ENCODE measurements at regions not wholly inside any gene's neighbourhood (a gene's known extent, or its start where the extent isn't known, plus 50 kb on each side); places are given as distances from the start of the nearest gene placed in this dataset.

GRCh38 chr7:10210000-10210399 is 763.7 kb upstream of the PHF14 start:
- no peak for DNase-seq

GRCh38 chr7:10211016-10211415 is 762.7 kb upstream of the PHF14 start:
- DNase-seq = no peak

GRCh38 chr7:10211861-10212260 is 761.8 kb upstream of the PHF14 start:
- DNase-seq = no peak

- DNase-seq = no peak
Measured at GRCh38 chr7:10212649-10213048, 761.0 kb upstream of the PHF14 start.

- no peak for DNase-seq
Measured at GRCh38 chr7:10216462-10216861, 757.2 kb upstream of the PHF14 start.

GRCh38 chr7:10221084-10221483 is 752.6 kb upstream of the PHF14 start:
- no peak for DNase-seq

GRCh38 chr7:10222976-10223375 is 750.7 kb upstream of the PHF14 start:
- DNase-seq = no peak

- DNase-seq = no peak
Measured at GRCh38 chr7:10225275-10225674, 748.4 kb upstream of the PHF14 start.

GRCh38 chr7:10237306-10237705 is 736.4 kb upstream of the PHF14 start:
- DNase-seq = no peak

GRCh38 chr7:10238641-10239040 is 735.0 kb upstream of the PHF14 start:
- no peak for DNase-seq

- no peak for DNase-seq
Measured at GRCh38 chr7:10239695-10240345, 733.9 kb upstream of the PHF14 start.

- DNase-seq = no peak
Measured at GRCh38 chr7:10245406-10245805, 728.3 kb upstream of the PHF14 start.

- no peak for DNase-seq
Measured at GRCh38 chr7:10257438-10257837, 716.2 kb upstream of the PHF14 start.

GRCh38 chr7:10266976-10267375 is 706.7 kb upstream of the PHF14 start:
- DNase-seq = no peak

GRCh38 chr7:10268034-10268433 is 705.6 kb upstream of the PHF14 start:
- DNase-seq = no peak

- DNase-seq = no peak
Measured at GRCh38 chr7:10282909-10283308, 690.8 kb upstream of the PHF14 start.

- DNase-seq = no peak
Measured at GRCh38 chr7:10284001-10284400, 689.7 kb upstream of the PHF14 start.

- no peak for DNase-seq
Measured at GRCh38 chr7:10299384-10299783, 674.3 kb upstream of the PHF14 start.

- no peak for DNase-seq
Measured at GRCh38 chr7:10300577-10300976, 673.1 kb upstream of the PHF14 start.

GRCh38 chr7:10308276-10308675 is 665.4 kb upstream of the PHF14 start:
- DNase-seq = no peak

GRCh38 chr7:10312942-10313341 is 660.7 kb upstream of the PHF14 start:
- DNase-seq = no peak

- no peak for DNase-seq
Measured at GRCh38 chr7:10315881-10316280, 657.8 kb upstream of the PHF14 start.

GRCh38 chr7:10316488-10316887 is 657.2 kb upstream of the PHF14 start:
- DNase-seq = no peak

- DNase-seq = no peak
Measured at GRCh38 chr7:10325395-10325794, 648.3 kb upstream of the PHF14 start.

- no peak for DNase-seq
Measured at GRCh38 chr7:10343108-10343507, 630.6 kb upstream of the PHF14 start.

GRCh38 chr7:10346032-10346431 is 627.6 kb upstream of the PHF14 start:
- no peak for DNase-seq

Data from CD4-positive, alpha-beta T cell treated with Interleukin-15 for 1 hour (primary cell).